Panc1 (cell line): ENCODE measurements at regions not wholly inside any gene's neighbourhood (a gene's known extent, or its start where the extent isn't known, plus 50 kb on each side); places are given as distances from the start of the nearest gene placed in this dataset.

Experiments used
- ATAC-seq: fragments of 200-7000 bp; cut with Tn5 transposase; 2 replicates; pipeline ENCODE4 v1.9.1; 2020; ENCODE audit warnings: mild to moderate bottlenecking, moderate library complexity
- BruUV-seq: library from RNA; stranded (reverse); fragments of 400-500 nt; replicated peaks from 2 replicates; lab custom pipeline; 2021; lab: Mats Ljungman, UMichigan
- CTCF ChIA-PET: fragments of 300-600 bp; sonication (Branson Sonifier 250); formaldehyde crosslinking; loops from one replicate; lab custom pipeline; 2022; ENCODE audit warnings: antibody characterized with exemption; lab: Charles Lee
- POLR2A ChIA-PET: fragments of 300-600 bp; sonication (Branson Sonifier 250); formaldehyde crosslinking; loops from one replicate; lab custom pipeline; 2022; ENCODE audit warnings: antibody characterized with exemption; lab: Charles Lee
- DNase-seq: peaks from one replicate; pipeline ENCODE4 v3.0.0-alpha.2; 2010; ENCODE audit warnings: low read depth, low spot score
- H3K27ac ChIP-seq: 2 replicates; pipeline ENCODE4 v1.5.1; 2011; ENCODE audit warnings: mild to moderate bottlenecking, low read length, inconsistent platforms
- H3K27me3 ChIP-seq: fragments of 200-500 bp; sonication (Bioruptor generic); 2 replicates; pipeline ENCODE4 v1.6.0; 2014; ENCODE audit warnings: low read length, inconsistent platforms; ENCODE audit not compliant: control insufficient read depth, insufficient read depth
- H3K36me3 ChIP-seq: fragments of 200-500 bp; sonication (Bioruptor generic); 2 replicates; pipeline ENCODE4 v1.5.1; 2014; ENCODE audit warnings: inconsistent platforms, mild to moderate bottlenecking, low read length, moderate library complexity; ENCODE audit not compliant: control insufficient read depth, insufficient read depth
- H3K4me1 ChIP-seq: 2 replicates; pipeline ENCODE4 v1.5.1; 2011; ENCODE audit warnings: inconsistent platforms, mild to moderate bottlenecking, low read length, moderate library complexity; ENCODE audit not compliant: control insufficient read depth, insufficient read depth
- H3K4me3 ChIP-seq, 2 experiments: 2 replicates each; pipeline ENCODE4 v1.5.1; 2011 to 2012; ENCODE audit warnings: low read depth in 2 of 2, low read length in 2 of 2, mild to moderate bottlenecking in 2 of 2, inconsistent platforms in 1 of 2, moderate library complexity in 1 of 2
- H3K9me3 ChIP-seq: fragments of 200-500 bp; sonication (Bioruptor generic); 2 replicates; pipeline ENCODE4 v1.5.1; 2014; ENCODE audit warnings: low read depth, mild to moderate bottlenecking, inconsistent platforms, low read length, moderate library complexity; ENCODE audit not compliant: control insufficient read depth, insufficient read depth
- CTCF ChIP-seq: fragments of 450-650 bp; IDR thresholded peaks from 2 replicates; pipeline ENCODE4 v1.5.1; 2017; ENCODE audit warnings: mild to moderate bottlenecking
- POLR2AphosphoS5 ChIP-seq: IDR thresholded peaks from 2 replicates; pipeline ENCODE4 v1.6.1; 2012; ENCODE audit warnings: mild to moderate bottlenecking, low read depth, low read length, moderate library complexity
- SIN3A ChIP-seq: IDR thresholded peaks from 2 replicates; pipeline ENCODE4 v1.6.1; 2012; ENCODE audit warnings: low read depth, mild to moderate bottlenecking, low read length, moderate library complexity, borderline replicate concordance; ENCODE audit not compliant: insufficient read depth
- TCF7L2 ChIP-seq: IDR thresholded peaks from 2 replicates; pipeline ENCODE4 v1.6.1; 2011; ENCODE audit warnings: mild to moderate bottlenecking, low read depth, low read length, inconsistent platforms
- in situ Hi-C: cut with HindIII; loops from 2 replicates; pipeline ENCODE4 v1.10.0; 2016; ENCODE audit warnings: low sequenced_read_pairs, low pct_unique_long_range_greater_than_20kb
- intact Hi-C: fragments of 100-400 bp; cut with micrococcal nuclease; formaldehyde crosslinking; loops from one replicate; pipeline ENCODE4 v1.10.0; 2022; ENCODE audit not compliant: unreplicated experiment
- TF ChIP-seq, protein P1 (sequence below), 2 experiments: IDR thresholded peaks; 2 replicates each; pipeline ENCODE4 v1.6.1; 2011 to 2012; ENCODE audit warnings: low read depth in 2 of 2, control low read depth in 1 of 2, low read length in 1 of 2, mild to moderate bottlenecking in 1 of 2, moderate library complexity in 1 of 2; ENCODE audit not compliant: insufficient read depth in 1 of 2

DNA sequence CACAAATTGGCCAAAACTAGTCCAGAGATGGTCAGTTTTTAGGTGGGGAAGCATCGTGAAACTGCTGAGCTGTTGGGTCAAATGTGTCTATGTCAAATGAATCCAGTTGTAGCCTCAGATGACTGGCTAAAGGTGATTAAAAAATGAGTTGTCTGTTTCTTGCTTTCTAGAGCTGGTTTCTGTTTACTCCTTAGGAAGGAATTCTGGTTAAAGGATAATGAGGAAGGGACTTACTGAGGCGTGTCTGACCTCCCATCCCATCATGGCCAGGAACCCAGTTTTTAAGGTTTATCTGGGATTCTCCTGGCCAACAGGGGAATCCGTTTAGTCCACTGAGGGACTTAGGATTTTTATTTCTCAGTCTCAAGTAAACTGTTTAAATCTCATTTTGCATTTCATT, 256.5 kb downstream of the UQCRFS1 start:
- Histone ChIP-seq H3K27ac (no peak overlapping the region), H3K27me3 (no peaks in the 10 kb centered on the region), H3K4me3 (no peak overlapping the region), H3K36me3 (no peaks in the 10 kb centered on the region), H3K4me1 (no peaks in the 10 kb centered on the region), H3K9me3 (no peaks in the 10 kb centered on the region)
- POLR2A ChIA-PET = no interaction called here
- CTCF ChIA-PET = no interaction called here
- no TSS peak for BruUV-seq
- DNase-seq = no peak
- in situ Hi-C loops (no loop called here), intact Hi-C loops (no loop called here)
- no peak for TF ChIP-seq CTCF
- no peak for TF ChIP-seq SIN3A
- TF ChIP-seq POLR2AphosphoS5 = no peak
- no peak for TF ChIP-seq TCF7L2
- TF ChIP-seq, protein P1, sequence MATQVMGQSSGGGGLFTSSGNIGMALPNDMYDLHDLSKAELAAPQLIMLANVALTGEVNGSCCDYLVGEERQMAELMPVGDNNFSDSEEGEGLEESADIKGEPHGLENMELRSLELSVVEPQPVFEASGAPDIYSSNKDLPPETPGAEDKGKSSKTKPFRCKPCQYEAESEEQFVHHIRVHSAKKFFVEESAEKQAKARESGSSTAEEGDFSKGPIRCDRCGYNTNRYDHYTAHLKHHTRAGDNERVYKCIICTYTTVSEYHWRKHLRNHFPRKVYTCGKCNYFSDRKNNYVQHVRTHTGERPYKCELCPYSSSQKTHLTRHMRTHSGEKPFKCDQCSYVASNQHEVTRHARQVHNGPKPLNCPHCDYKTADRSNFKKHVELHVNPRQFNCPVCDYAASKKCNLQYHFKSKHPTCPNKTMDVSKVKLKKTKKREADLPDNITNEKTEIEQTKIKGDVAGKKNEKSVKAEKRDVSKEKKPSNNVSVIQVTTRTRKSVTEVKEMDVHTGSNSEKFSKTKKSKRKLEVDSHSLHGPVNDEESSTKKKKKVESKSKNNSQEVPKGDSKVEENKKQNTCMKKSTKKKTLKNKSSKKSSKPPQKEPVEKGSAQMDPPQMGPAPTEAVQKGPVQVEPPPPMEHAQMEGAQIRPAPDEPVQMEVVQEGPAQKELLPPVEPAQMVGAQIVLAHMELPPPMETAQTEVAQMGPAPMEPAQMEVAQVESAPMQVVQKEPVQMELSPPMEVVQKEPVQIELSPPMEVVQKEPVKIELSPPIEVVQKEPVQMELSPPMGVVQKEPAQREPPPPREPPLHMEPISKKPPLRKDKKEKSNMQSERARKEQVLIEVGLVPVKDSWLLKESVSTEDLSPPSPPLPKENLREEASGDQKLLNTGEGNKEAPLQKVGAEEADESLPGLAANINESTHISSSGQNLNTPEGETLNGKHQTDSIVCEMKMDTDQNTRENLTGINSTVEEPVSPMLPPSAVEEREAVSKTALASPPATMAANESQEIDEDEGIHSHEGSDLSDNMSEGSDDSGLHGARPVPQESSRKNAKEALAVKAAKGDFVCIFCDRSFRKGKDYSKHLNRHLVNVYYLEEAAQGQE (IDR thresholded peaks at IDR 0.05; ENCODE audit: insufficient read depth in 1 of 2, low read depth in 2 of 2, low read length in 1 of 2) = no peak
- ATAC-seq = no peak

GRCh38 chr19:28949535-28949934, 263.4 kb downstream of the UQCRFS1 start:
- no peak overlapping the region for H3K4me3 ChIP-seq
- no peaks in the 10 kb centered on the region for H3K36me3 ChIP-seq
- CTCF ChIA-PET = no interaction called here
- H3K27me3 ChIP-seq = 0 out of 2 replicates have a peak, but pooled peaks cover 3% of the 10 kb centered on the region
- H3K9me3 ChIP-seq = no peaks in the 10 kb centered on the region
- BruUV-seq = no TSS peak
- H3K4me1 ChIP-seq = no peaks in the 10 kb centered on the region
- POLR2A ChIA-PET = no interaction called here
- intact Hi-C loops (no loop called here), in situ Hi-C loops (no loop called here)
- H3K27ac ChIP-seq = no peak overlapping the region
- TF ChIP-seq POLR2AphosphoS5 = no peak
- TF ChIP-seq SIN3A = no peak
- TF ChIP-seq TCF7L2 = no peak
- TF ChIP-seq, protein P1 (IDR thresholded peaks at IDR 0.05; ENCODE audit: insufficient read depth in 1 of 2, low read depth in 2 of 2, low read length in 1 of 2) = no peak
- TF ChIP-seq CTCF = no peak
- no peak for DNase-seq
- no peak for ATAC-seq
